HEK293T (cell line): ENCODE measurements at regions not wholly inside any gene's neighbourhood (a gene's known extent, or its start where the extent isn't known, plus 50 kb on each side); places are given as distances from the start of the nearest gene placed in this dataset.

Source experiments
- CTCF ChIA-PET: fragments of 350-600 bp; formaldehyde crosslinking; extraction: SDS; loops from one replicate; lab custom pipeline; 2021; ENCODE audit warnings: antibody characterized with exemption, inconsistent platforms; lab: Yijun Ruan, JAX
- POLR2A ChIA-PET: fragments of 350-600 bp; formaldehyde crosslinking; extraction: SDS; loops from one replicate; lab custom pipeline; 2020; ENCODE audit warnings: antibody characterized with exemption, inconsistent platforms; lab: Yijun Ruan, JAX
- DNase-seq: peaks from one replicate; pipeline ENCODE4 v3.0.0; 2012; ENCODE audit warnings: mixed read lengths; ENCODE audit errors: extremely low spot score
- ARNT ChIP-seq: fragments of 450-650 bp; IDR thresholded peaks from 2 replicates; pipeline ENCODE4 v1.6.1; 2017; ENCODE audit warnings: mild to moderate bottlenecking
- BHLHE40 ChIP-seq: fragments of 450-650 bp; IDR thresholded peaks from 2 replicates; pipeline ENCODE4 v1.6.1; 2016; ENCODE audit warnings: mild to moderate bottlenecking, moderate library complexity, borderline replicate concordance
- CTBP1 ChIP-seq: fragments of 450-650 bp; IDR thresholded peaks from 2 replicates; pipeline ENCODE4 v1.6.1; 2016; ENCODE audit warnings: borderline replicate concordance
- ELF4 ChIP-seq: fragments of 450-650 bp; IDR thresholded peaks from 2 replicates; pipeline ENCODE4 v1.6.1; 2017; ENCODE audit warnings: antibody characterized with exemption
- FOXA1 ChIP-seq: fragments of 450-650 bp; IDR thresholded peaks from 2 replicates; pipeline ENCODE4 v1.6.1; 2016; ENCODE audit warnings: mild to moderate bottlenecking
- FOXK2 ChIP-seq: fragments of 450-650 bp; IDR thresholded peaks from 2 replicates; pipeline ENCODE4 v1.6.1; 2016; ENCODE audit warnings: mild to moderate bottlenecking
- FOXM1 ChIP-seq: fragments of 450-650 bp; IDR thresholded peaks from 2 replicates; pipeline ENCODE4 v1.6.1; 2017; ENCODE audit warnings: mild to moderate bottlenecking, borderline replicate concordance
- HDGF ChIP-seq: fragments of 450-650 bp; IDR thresholded peaks from 2 replicates; pipeline ENCODE4 v1.6.1; 2017; ENCODE audit warnings: antibody characterized with exemption, borderline replicate concordance
- L3MBTL2 ChIP-seq: fragments of 450-650 bp; conservative IDR thresholded peaks from 2 replicates; pipeline ENCODE4 v1.6.1; 2016; ENCODE audit warnings: mild to moderate bottlenecking
- LEF1 ChIP-seq: fragments of 450-650 bp; IDR thresholded peaks from 2 replicates; pipeline ENCODE4 v1.6.1; 2017; ENCODE audit warnings: mild to moderate bottlenecking, borderline replicate concordance
- NFRKB ChIP-seq: fragments of 450-650 bp; IDR thresholded peaks from 2 replicates; pipeline ENCODE4 v1.6.1; 2016; ENCODE audit warnings: mild to moderate bottlenecking, moderate library complexity
- SP1 ChIP-seq: fragments of 450-650 bp; IDR thresholded peaks from 2 replicates; pipeline ENCODE4 v1.6.1; 2017
- SUZ12 ChIP-seq: fragments of 450-650 bp; IDR thresholded peaks from 2 replicates; pipeline ENCODE4 v1.6.1; 2016; ENCODE audit warnings: mild to moderate bottlenecking
- TARDBP ChIP-seq: fragments of 450-650 bp; IDR thresholded peaks from 2 replicates; pipeline ENCODE4 v1.6.1; 2016
- ZNF384 ChIP-seq: fragments of 450-650 bp; IDR thresholded peaks from 2 replicates; pipeline ENCODE4 v1.6.1; 2016
- TF ChIP-seq, protein P1 (sequence below): fragments of 450-650 bp; IDR thresholded peaks from 2 replicates; pipeline ENCODE4 v1.6.1; 2016

DNA sequence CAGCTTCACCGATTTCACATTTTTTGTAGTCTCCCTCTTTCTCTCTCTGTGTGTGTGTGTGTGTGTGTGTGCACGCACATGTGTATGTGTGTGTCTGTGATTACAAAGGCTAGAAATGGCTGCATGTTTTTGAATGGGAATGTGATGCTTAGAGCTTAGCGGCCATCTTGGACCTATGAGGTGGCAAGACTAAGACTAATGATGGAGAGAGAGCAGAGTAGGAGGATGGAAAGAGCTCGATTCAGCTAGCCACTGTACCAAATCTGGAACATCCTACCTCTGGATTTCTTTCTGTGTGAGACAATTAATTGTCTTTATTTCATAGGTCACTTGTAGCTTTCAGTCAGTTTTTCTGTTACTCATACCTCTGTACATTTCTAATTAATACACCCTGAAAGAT lies 205.1 kb downstream of the PCSK1 start:
- TF ChIP-seq, protein P1, sequence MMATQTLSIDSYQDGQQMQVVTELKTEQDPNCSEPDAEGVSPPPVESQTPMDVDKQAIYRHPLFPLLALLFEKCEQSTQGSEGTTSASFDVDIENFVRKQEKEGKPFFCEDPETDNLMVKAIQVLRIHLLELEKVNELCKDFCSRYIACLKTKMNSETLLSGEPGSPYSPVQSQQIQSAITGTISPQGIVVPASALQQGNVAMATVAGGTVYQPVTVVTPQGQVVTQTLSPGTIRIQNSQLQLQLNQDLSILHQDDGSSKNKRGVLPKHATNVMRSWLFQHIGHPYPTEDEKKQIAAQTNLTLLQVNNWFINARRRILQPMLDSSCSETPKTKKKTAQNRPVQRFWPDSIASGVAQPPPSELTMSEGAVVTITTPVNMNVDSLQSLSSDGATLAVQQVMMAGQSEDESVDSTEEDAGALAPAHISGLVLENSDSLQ, result no peak
- TF ChIP-seq FOXK2 (no peak), LEF1 (no peak), TARDBP (no peak)
- POLR2A ChIA-PET, result no interaction called here
- DNase-seq, result no peak
- CTCF ChIA-PET, result no interaction called here

DNA sequence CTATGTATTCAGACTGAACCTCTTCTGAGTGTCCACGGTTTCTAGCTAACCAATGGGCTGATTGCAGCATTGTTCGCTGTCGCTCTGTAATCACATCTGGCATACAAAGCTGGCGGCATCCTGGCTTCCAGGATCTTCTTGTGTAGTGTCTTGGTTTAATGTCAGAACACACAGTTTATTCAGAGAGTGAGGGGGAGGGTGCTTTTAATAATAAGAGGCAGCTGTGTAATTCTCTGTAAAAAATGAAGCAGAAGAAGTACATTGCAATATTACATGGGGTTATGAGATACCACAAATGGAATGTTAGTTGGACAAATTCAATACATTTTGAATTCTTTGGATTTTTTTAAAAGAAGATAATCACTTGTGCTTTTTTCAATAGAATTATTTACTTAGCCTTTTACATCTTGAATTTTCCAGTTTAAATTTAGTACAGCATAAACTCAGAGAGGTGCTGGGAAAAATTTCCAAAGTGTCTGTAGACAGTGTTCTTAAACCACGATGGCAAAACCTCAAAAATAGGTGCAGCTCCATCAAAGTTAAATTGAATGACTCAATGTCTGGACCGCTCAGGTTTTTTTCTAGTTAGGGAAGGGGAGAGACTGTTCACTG lies 206.0 kb downstream of the PCSK1 start:
- CTCF ChIA-PET, result no interaction called here
- no peak for TF ChIP-seq ZNF384
- DNase-seq, result no peak
- POLR2A ChIA-PET, result no interaction called here

DNA sequence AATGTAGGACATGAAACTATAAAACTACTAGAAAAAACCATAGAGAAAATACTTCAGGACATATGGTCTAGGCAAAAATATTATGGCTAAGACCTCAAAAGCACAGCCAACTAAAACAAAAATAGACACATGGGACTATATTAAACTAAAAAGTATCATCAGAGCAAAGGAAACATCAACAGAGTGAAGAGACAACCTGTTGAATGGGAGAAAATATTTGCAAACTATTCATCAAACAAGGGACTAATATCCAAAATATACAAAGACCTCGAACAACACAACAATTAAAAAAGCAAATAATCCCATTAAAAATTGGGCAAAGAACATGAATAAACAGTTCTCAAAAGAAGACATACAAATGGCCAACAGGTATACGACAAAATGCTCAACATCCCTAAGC lies 210.9 kb downstream of the PCSK1 start:
- ChIA-PET POLR2A (no interaction called here), CTCF (no interaction called here)
- TF ChIP-seq SP1 (no peak), L3MBTL2 (no peak), ARNT (no peak), ELF4 (no peak), ZNF384 (no peak), SUZ12 (no peak), BHLHE40 (no peak), LEF1 (no peak), FOXK2 (no peak), HDGF (no peak)
- no peak for DNase-seq

DNA sequence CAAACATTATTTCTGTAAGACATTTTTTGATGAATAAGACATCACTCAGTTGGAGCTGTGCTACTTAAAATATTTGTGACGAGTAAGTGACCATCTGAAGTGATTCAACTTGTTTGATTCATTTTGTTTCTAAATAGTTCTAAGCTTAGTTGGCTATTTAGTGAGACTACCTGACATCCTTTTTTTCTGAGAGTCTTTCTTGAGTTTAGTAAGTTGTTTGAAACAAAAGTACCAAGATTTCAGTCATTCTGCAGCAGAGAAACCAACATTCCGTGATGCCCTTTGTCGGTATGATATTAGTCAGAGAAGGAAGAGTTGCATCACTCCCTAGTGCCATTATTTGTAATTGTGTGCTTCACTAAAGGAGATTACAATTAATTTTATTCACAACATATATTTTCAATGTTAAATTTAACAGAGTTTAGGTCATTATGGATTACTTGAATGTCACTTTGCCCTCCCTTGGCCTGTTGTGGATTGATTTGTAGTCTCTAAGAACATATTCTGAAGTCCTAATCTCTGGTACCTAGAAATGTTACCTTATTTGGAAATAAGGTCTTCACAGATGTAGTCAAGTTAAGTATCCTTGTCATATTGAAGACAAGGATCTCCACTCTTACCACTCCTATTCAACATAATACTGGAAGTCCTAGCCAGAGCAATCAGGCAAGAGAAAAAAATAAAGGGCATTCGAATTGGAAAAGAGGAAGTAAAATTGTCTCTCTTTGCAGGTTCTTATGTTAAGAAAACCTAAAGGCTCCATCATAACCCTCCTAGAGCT lies 212.2 kb downstream of the PCSK1 start:
- POLR2A ChIA-PET, result no interaction called here
- no peak for TF ChIP-seq ELF4
- no peak for TF ChIP-seq CTBP1
- TF ChIP-seq LEF1, result no peak
- TF ChIP-seq SUZ12, result no peak
- no peak for TF ChIP-seq SP1
- no peak for TF ChIP-seq FOXM1
- TF ChIP-seq, protein P1, result no peak
- no peak for TF ChIP-seq TARDBP
- no peak for TF ChIP-seq ZNF384
- no peak for TF ChIP-seq BHLHE40
- TF ChIP-seq HDGF, result no peak
- TF ChIP-seq FOXA1, result no peak
- TF ChIP-seq NFRKB, result no peak
- no peak for TF ChIP-seq FOXK2
- CTCF ChIA-PET, result no interaction called here
- no peak for DNase-seq

DNA sequence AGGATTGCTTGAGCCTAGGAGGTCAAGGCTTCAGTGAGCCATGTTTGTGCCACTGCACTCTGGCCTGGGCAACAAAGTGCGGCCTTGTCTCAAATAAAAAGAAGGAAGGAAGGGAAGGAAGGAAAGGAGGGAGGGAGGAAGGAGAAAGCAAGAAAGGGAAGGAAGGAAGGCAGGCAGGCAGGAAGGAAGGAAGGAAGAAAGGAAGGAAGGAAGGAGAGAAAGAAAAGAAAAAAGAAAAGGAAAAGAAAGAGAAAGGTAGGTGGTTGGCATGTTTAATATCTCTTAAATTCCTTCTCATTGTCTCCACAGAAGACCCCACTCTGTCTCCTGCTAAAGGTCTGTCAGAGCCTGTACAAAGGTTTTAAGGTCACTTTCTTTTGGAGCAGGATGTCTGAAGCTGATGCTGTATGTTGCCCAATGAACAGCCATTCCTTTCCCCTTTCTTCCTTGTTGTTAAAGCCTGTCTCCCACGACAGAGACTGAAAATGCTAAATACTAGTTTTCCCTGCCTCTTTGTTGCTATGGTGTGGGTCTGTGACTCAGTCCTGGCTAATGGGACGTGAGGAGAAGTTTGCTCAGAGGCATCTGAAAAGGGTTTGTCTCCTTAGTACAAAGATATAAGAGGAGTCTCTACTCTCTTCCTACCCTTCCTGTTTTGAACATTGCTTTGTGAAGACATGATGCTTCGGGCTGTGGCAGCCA lies 213.3 kb downstream of the PCSK1 start:
- CTCF ChIA-PET, result no interaction called here
- DNase-seq, result no peak
- POLR2A ChIA-PET, result no interaction called here
- TF ChIP-seq BHLHE40, result no peak
- no peak for TF ChIP-seq SP1
- TF ChIP-seq L3MBTL2, result no peak
- no peak for TF ChIP-seq ELF4
- TF ChIP-seq TARDBP, result no peak
- TF ChIP-seq LEF1, result no peak
- TF ChIP-seq SUZ12, result no peak
- no peak for TF ChIP-seq FOXA1
- TF ChIP-seq, protein P1, result no peak
- TF ChIP-seq FOXK2, result no peak
- TF ChIP-seq FOXM1, result no peak
- no peak for TF ChIP-seq ZNF384
- TF ChIP-seq HDGF, result no peak
- TF ChIP-seq NFRKB, result no peak
- no peak for TF ChIP-seq ARNT
- TF ChIP-seq CTBP1, result no peak

DNA sequence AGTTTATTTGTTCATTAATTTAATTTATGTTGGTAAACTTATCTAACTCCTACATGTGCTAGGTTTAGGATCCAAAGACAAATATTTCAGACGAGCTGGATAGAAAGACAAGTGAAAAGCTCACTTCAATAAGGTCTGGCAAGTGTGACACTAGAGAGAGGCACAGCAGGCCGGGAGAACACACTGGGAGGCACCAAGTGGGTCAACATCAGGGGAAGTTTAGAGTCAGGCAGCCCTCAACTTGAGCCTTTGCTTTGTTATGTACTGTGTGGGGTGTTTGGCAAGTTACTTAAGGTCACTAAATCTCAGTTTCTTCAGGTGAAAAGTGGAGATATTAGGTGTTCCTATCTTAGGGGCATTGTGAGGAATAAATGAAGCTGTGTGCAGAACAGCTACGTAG lies 214.4 kb downstream of the PCSK1 start:
- POLR2A ChIA-PET, result no interaction called here
- no peak for DNase-seq
- TF ChIP-seq L3MBTL2 (no peak), HDGF (no peak), ZNF384 (no peak), FOXA1 (no peak), FOXK2 (no peak), CTBP1 (no peak), NFRKB (no peak), TARDBP (no peak), ARNT (no peak), LEF1 (no peak), BHLHE40 (no peak), ELF4 (no peak), FOXM1 (no peak), SP1 (no peak)
- TF ChIP-seq, protein P1, result no peak
- CTCF ChIA-PET, result interaction anchor here (0.6 kb wide), 1 partner anchor 658 kb away, joined by 3 read pairs; no protein-coding TSS in a partner anchor
